Aorta (tissue), 5 donors: ENCODE measurements at regions not wholly inside any gene's neighbourhood (a gene's known extent, or its start where the extent isn't known, plus 50 kb on each side); places are given as distances from the start of the nearest gene placed in this dataset.

Experiments
- ATAC-seq: fragments of 200-7000 bp; cut with Tn5 transposase; one replicate; pipeline ENCODE4 v1.9.1; 2022; ENCODE audit warnings: moderate library complexity; ENCODE audit not compliant: low FRiP score
- DNase-seq, 2 donors: peaks; one replicate each; pipeline ENCODE4 v3.0.0-alpha.2; 2020
- H3K27ac ChIP-seq, 2 donors: one replicate each; pipeline ENCODE4 v1.5.1; 2013; ENCODE audit warnings: low read length in 2 of 2, mild to moderate bottlenecking in 2 of 2, moderate library complexity in 2 of 2, control low read depth in 1 of 2, inconsistent platforms in 1 of 2, low read depth in 1 of 2
- H3K27me3 ChIP-seq, 2 donors: one replicate each; pipeline ENCODE4 v1.6.1; 2013; ENCODE audit warnings: control low read depth in 1 of 2, low read length in 1 of 2, mild to moderate bottlenecking in 1 of 2, moderate library complexity in 1 of 2; ENCODE audit not compliant: insufficient read depth in 2 of 2, control insufficient read depth in 1 of 2
- H3K36me3 ChIP-seq, 2 donors: one replicate each; pipeline ENCODE4 v1.6.1; 2013; ENCODE audit warnings: control low read depth in 1 of 2, low read length in 1 of 2, mild to moderate bottlenecking in 1 of 2; ENCODE audit not compliant: insufficient read depth in 2 of 2, control insufficient read depth in 1 of 2
- H3K4me1 ChIP-seq, 2 donors: one replicate each; pipeline ENCODE4 v1.6.1; 2013; ENCODE audit warnings: low read length in 2 of 2, control low read depth in 1 of 2, mild to moderate bottlenecking in 1 of 2, moderate library complexity in 1 of 2; ENCODE audit not compliant: insufficient read depth in 2 of 2, control insufficient read depth in 1 of 2
- H3K4me3 ChIP-seq, 2 donors: one replicate each; pipeline ENCODE4 v1.5.1; 2013; ENCODE audit warnings: low read length in 2 of 2, control low read depth in 1 of 2, mild to moderate bottlenecking in 1 of 2
- H3K9me3 ChIP-seq: one replicate; pipeline ENCODE4 v1.6.1; 2013; ENCODE audit warnings: mild to moderate bottlenecking, low read length; ENCODE audit not compliant: control insufficient read depth
- WGBS, 2 donors: extraction: QIAGEN DNeasy Blood & Tissue Kit; methylation state at CpG; one replicate each; pipeline ENCODE4 v1.1.7; 2013; 5-methylcytosine and 5-hydroxymethylcytosine counted together
- intact Hi-C, 2 donors: fragments of 100-400 bp; cut with DNase I; formaldehyde crosslinking; loops; one replicate each; pipeline versions ENCODE4 v1.14.2 to v1.15.0; 2022
- donor health status: healthy with polysubstance abuse.
- donor health status: Bipolar disorder and iron deficiency.
- donor health status: DM: no; HTN: no; CAD: no.
- donor health status: DM: no; HTN: no; CAD: no.
- donor health status: DM: yes; HTN: yes; CAD: no.

DNA sequence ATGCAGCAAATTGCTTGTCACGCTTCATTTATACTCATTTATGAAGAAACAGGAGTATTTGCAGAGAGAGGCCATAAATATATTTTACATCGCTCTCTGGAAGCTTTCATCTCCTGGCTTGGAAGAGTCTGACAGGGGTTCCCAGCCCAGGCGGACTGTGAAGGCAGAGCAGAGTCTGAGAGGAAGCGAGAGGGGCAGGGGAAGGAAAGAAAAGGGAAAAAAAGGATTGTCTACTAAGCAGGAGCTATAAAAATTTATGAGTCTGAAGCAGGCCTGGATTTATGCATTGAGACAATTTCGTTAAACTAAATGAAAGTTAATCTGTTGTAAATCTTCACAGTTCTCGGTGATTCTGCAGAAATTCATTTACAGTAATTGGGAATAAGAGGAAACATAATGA, 143.9 kb upstream of the GYPC start:
- Histone ChIP-seq H3K27ac (no peak overlapping the region), H3K36me3 (no peaks in the 10 kb centered on the region), H3K27me3 (no peaks in the 10 kb centered on the region), H3K4me3 (no peak overlapping the region), H3K9me3 (no peaks in the 10 kb centered on the region), H3K4me1 (no peaks in the 10 kb centered on the region)
- DNase-seq (no peak), ATAC-seq (no peak)
- intact Hi-C loops: no loop called here
- WGBS, 2 donors: 95% methylated on average over 6 of the region's 6 CpGs

- Histone ChIP-seq H3K36me3 (no peaks in the 10 kb centered on the region), H3K4me1 (no peaks in the 10 kb centered on the region), H3K27ac (no peak overlapping the region), H3K27me3 (no peaks in the 10 kb centered on the region), H3K9me3 (no peaks in the 10 kb centered on the region), H3K4me3 (no peak overlapping the region)
- DNase-seq: no peak
- no peak for ATAC-seq
- 66 to 73% methylated on average over 4 of the region's 4 CpGs for WGBS, 2 donors
- intact Hi-C loops: no loop called here
These were observed 142.9 kb upstream of the GYPC start for GRCh38 chr2:126513033-126513432.

DNA sequence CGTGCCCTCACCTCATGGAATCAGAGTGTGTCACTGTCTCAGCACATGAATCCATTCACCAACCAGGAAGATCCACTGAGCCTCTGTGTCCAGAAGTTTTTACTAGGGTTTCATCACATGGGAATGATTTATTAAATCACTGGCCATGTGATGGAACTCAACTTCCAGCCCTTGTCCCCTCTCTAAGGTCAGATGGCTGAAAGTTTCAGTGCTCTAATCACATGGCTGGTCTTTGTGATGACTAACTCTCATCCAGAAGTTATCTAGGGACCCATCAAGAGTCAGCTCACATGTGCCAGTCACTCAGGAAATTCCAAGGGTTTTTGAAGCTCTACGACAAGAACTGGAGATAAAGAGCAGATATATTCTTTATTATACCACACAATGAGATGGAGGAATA, 140.5 kb upstream of the GYPC start:
- intact Hi-C loops: no loop called here
- no peak for ATAC-seq
- Histone ChIP-seq H3K4me3 (no peak overlapping the region), H3K9me3 (no peaks in the 10 kb centered on the region), H3K4me1 (no peaks in the 10 kb centered on the region), H3K36me3 (no peaks in the 10 kb centered on the region), H3K27ac (no peak overlapping the region), H3K27me3 (no peaks in the 10 kb centered on the region)
- WGBS, 2 donors: 59 to 76% methylated on average over 2 of the region's 2 CpGs
- DNase-seq: no peak

DNA sequence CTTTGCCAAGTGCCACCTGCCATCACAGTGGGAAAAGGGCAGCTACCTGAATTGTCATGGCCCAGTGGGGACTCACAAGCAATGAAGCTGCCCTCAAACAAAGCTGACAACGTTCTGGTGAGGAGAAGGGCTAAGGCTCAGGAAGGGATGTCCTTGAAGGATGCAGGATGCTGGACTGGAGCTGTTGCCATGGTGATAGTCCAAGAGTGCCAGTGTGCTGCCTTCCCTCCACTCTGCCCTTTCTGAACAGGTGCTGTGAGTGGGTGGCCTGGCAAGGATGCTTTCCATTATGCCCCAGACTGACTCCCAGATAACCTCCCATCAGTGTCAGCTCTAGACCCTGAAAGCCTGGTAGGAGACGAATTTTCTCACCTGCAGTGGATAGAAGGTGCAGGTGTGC, 137.8 kb upstream of the GYPC start:
- H3K27ac ChIP-seq: no peak overlapping the region
- no peaks in the 10 kb centered on the region for H3K4me1 ChIP-seq
- intact Hi-C loops: no loop called here
- no peaks in the 10 kb centered on the region for H3K9me3 ChIP-seq
- H3K36me3 ChIP-seq: no peaks in the 10 kb centered on the region
- DNase-seq (no peak), ATAC-seq (no peak)
- no peaks in the 10 kb centered on the region for H3K27me3 ChIP-seq
- WGBS, 2 donors: 70 to 74% methylated on average over 2 of the region's 2 CpGs
- no peak overlapping the region for H3K4me3 ChIP-seq

- Histone ChIP-seq H3K4me1 (no peaks in the 10 kb centered on the region), H3K27ac (no peak overlapping the region), H3K36me3 (no peaks in the 10 kb centered on the region), H3K4me3 (no peak overlapping the region), H3K9me3 (no peaks in the 10 kb centered on the region), H3K27me3 (no peaks in the 10 kb centered on the region)
- DNase-seq (peak; percentile 79 to 84), ATAC-seq (no peak)
- intact Hi-C loops: loop anchor here (1.0 to 2.0 kb wide), 2 partner anchors 249 kb away; no protein-coding TSS in a partner anchor
- 75 to 80% methylated on average over 8 of the region's 8 CpGs for WGBS, 2 donors
These were observed 128.0 kb upstream of the GYPC start for GRCh38 chr2:126527836-126528490.

DNA sequence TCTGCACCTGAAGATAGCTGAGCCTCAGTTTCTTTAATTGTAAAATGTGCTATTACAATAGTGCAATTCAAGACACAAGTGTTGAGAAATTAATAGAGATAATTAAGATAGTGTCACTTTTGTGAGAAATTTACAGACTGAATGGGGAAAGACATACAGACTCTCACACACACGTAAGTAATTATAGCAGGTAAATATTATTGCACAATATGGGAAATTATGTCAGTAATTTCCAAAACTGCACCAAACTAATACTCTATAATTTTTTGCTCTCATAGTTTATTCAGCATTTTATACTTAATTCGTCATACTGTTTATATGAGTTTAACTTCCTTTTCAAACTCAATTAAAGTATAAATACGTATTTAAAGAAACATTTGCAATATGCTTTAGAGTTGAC, 124.9 kb upstream of the GYPC start:
- no peak overlapping the region for H3K4me3 ChIP-seq
- no peaks in the 10 kb centered on the region for H3K4me1 ChIP-seq
- no peak overlapping the region for H3K27ac ChIP-seq
- intact Hi-C loops: no loop called here
- 92 to 94% methylated on average over 3 of the region's 3 CpGs for whole genome bisulfite sequencing, 2 donors
- no peaks in the 10 kb centered on the region for H3K9me3 ChIP-seq
- no peaks in the 10 kb centered on the region for H3K27me3 ChIP-seq
- no peaks in the 10 kb centered on the region for H3K36me3 ChIP-seq
- DNase-seq (no peak), ATAC-seq (no peak)

GRCh38 chr2:126534478-126534877, 121.5 kb upstream of the GYPC start:
- ATAC-seq (no peak), DNase-seq (no peak)
- Histone ChIP-seq H3K27ac (no peak overlapping the region), H3K4me3 (no peak overlapping the region), H3K36me3 (no peaks in the 10 kb centered on the region), H3K27me3 (no peaks in the 10 kb centered on the region), H3K4me1 (no peaks in the 10 kb centered on the region), H3K9me3 (no peaks in the 10 kb centered on the region)
- 84 to 89% methylated on average over 6 of the region's 6 CpGs for WGBS, 2 donors
- intact Hi-C loops: no loop called here

DNA sequence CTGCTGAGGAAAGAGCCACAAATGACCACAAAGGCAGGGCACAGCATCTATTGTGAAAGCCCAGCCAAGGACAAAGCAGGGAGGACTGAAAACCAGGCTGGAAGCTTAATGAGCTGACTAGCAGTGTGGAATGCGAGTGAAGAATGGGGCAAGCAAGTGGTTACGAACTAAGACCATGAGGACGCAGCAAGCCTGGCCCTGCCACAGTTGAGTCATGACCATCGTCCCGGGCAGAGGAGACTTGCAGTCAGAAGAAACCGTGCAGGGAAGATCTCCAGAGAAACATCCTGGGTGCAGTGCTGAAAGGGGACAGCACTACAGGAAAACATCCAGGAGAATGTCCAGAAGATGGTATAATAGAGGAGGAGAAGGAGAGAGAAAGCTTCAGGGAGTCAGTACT, 120.5 kb upstream of the GYPC start:
- Histone ChIP-seq H3K9me3 (no peaks in the 10 kb centered on the region), H3K4me1 (no peaks in the 10 kb centered on the region), H3K4me3 (no peak overlapping the region), H3K27ac (no peak overlapping the region), H3K36me3 (no peaks in the 10 kb centered on the region), H3K27me3 (no peaks in the 10 kb centered on the region)
- intact Hi-C loops: no loop called here
- 91 to 93% methylated on average over 6 of the region's 6 CpGs for WGBS, 2 donors
- DNase-seq: no peak
- ATAC-seq: no peak

GRCh38 chr2:126536605-126537200, 119.3 kb upstream of the GYPC start:
- intact Hi-C loops: no loop called here
- no peak for ATAC-seq
- no peaks in the 10 kb centered on the region for H3K4me1 ChIP-seq

More at GRCh38 chr2:126536605-126537200, 119.3 kb upstream of the GYPC start:
- no peak overlapping the region for H3K27ac ChIP-seq
- no peak for DNase-seq
- H3K4me3 ChIP-seq: no peak overlapping the region
- no peaks in the 10 kb centered on the region for H3K27me3 ChIP-seq
- no peaks in the 10 kb centered on the region for H3K9me3 ChIP-seq
- H3K36me3 ChIP-seq: no peaks in the 10 kb centered on the region
